Heart left ventricle (tissue), 16 donors: ENCODE measurements at regions not wholly inside any gene's neighbourhood (a gene's known extent, or its start where the extent isn't known, plus 50 kb on each side); places are given as distances from the start of the nearest gene placed in this dataset.

Experiments used
- ATAC-seq, 4 donors: fragments of 200-7000 bp; cut with Tn5 transposase; one replicate each; pipeline ENCODE4 v1.9.1; 2020 to 2022; ENCODE audit warnings: moderate library complexity in 4 of 4, mild to moderate bottlenecking in 3 of 4, moderate number of reproducible peaks in 1 of 4
- DNase-seq, 5 donors: peaks; one replicate each; pipeline ENCODE4 v3.0.0-alpha.2; 2020
- H3K27ac ChIP-seq, 12 donors: fragments of 200-600 bp; sonication (generic) in 4 of 12; one replicate each; pipeline versions ENCODE4 v1.5.0 to v1.8.0; 2016 to 2022; ENCODE audit warnings: mild to moderate bottlenecking in 2 of 12
- H3K27me3 ChIP-seq, 9 donors: fragments of 200-600 bp; sonication (generic) in 2 of 9; one replicate each; pipeline versions ENCODE4 v1.5.1 to v1.8.0; 2016 to 2022; ENCODE audit warnings: mild to moderate bottlenecking in 3 of 9
- H3K36me3 ChIP-seq, 9 donors: fragments of 200-600 bp; sonication (generic) in 2 of 9; one replicate each; pipeline versions ENCODE4 v1.5.0 to v1.8.0; 2018 to 2022; ENCODE audit warnings: mild to moderate bottlenecking in 2 of 9
- H3K4me1 ChIP-seq, 12 donors: fragments of 200-600 bp; sonication (generic) in 4 of 12; one replicate each; pipeline versions ENCODE4 v1.5.0 to v1.8.0; 2016 to 2022; ENCODE audit warnings: mild to moderate bottlenecking in 3 of 12
- H3K4me3 ChIP-seq, 12 donors: fragments of 200-600 bp; sonication (generic) in 4 of 12; one replicate each; pipeline versions ENCODE4 v1.5.0 to v1.8.0; 2017 to 2022; ENCODE audit warnings: mild to moderate bottlenecking in 9 of 12, moderate library complexity in 4 of 12
- H3K9me3 ChIP-seq, 12 donors: fragments of 200-600 bp; sonication (generic) in 4 of 12; one replicate each; pipeline versions ENCODE4 v1.5.0 to v1.8.0; 2016 to 2022; ENCODE audit warnings: mild to moderate bottlenecking in 1 of 12
- CTCF ChIP-seq, 12 donors: fragments of 200-600 bp; sonication (generic) in 4 of 12; IDR thresholded peaks; one replicate each; pipeline versions ENCODE4 v1.5.0 to v1.8.0; 2018 to 2022; ENCODE audit warnings: antibody characterized with exemption in 12 of 12, mild to moderate bottlenecking in 5 of 12
- POLR2A ChIP-seq, 2 donors: fragments of 450-650 bp; IDR thresholded peaks; one replicate each; pipeline ENCODE4 v1.6.1; 2017; ENCODE audit warnings: antibody characterized with exemption in 2 of 2, mild to moderate bottlenecking in 2 of 2, moderate library complexity in 2 of 2
- WGBS, 4 donors: extraction: QIAGEN DNeasy Blood & Tissue Kit in 2 of 4; methylation state at CpG; one replicate each; pipeline versions ENCODE4 v1.1.5 to v1.1.7; 2013 to 2018; 5-methylcytosine and 5-hydroxymethylcytosine counted together
- intact Hi-C, 10 donors: fragments of 100-400 bp; cut with DNase I; formaldehyde crosslinking; loops; one replicate each; pipeline versions ENCODE4 v1.11.1 to v1.14.2; 2022
- donor health status: ischemic (EF 13 %, LVEDD 7.1; RV severe dilation, severe dysfunction).
- donor health status: healthy with polysubstance abuse.
- donor health status: DM: no; HTN: yes; CAD: no.
- donor health status: DM: no; HTN: no; CAD: no.
- donor health status: ischemic (EF 25% LVEDD 6.9; RV normal size, moderate dysfunction).
- donor health status: ischemic (EF 25% LVEDD 5.7; RV mildly dilated, moderate dysfunction).
- donor health status: healthy.
- donor health status: DM: yes; HTN: yes; CAD: no.
- donor health status: ischemic (EF 35%, LVEDD 5.7; RV mildly dilated, moderate dysfunction).
- donor health status: nonischemic (EF 11% LVEDD 7.7; RV severe dilation, severe dysfunction).
- donor health status: DM: yes; HTN: yes; CAD: no.
- donor health status: PGD.
- donor health status: ischemic (EF 29% LVEDD 5.4; RV normal size, mild dysfunction).
- donor health status: nonischemic (EF 23%, LVEDD 6.1; RV moderate dilation, normal function).

GRCh38 chr1:238487931-238488330 lies 597.2 kb upstream of the ZP4 start:
- no peak for TF ChIP-seq CTCF (IDR thresholded peaks at IDR 0.05)
- TF ChIP-seq POLR2A (IDR thresholded peaks at IDR 0.05): no peak
- Histone ChIP-seq H3K36me3 (no peaks in the 10 kb centered on the region), H3K4me1 (no peaks in the 10 kb centered on the region), H3K4me3 (no peak overlapping the region), H3K27me3 (no peaks in the 10 kb centered on the region), H3K9me3 (no peaks in the 10 kb centered on the region), H3K27ac (no peak overlapping the region)
- DNase-seq: no peak
- intact Hi-C loops: no loop called here
- 75 to 87% (median 82%) methylated on average over 1 of the region's 1 CpG for whole genome bisulfite sequencing, 4 donors
- no peak for ATAC-seq

- 67 to 77% (median 71%) methylated on average over 5 of the region's 5 CpGs for WGBS, 4 donors
- no peaks in the 10 kb centered on the region for H3K36me3 ChIP-seq
- no peak for TF ChIP-seq POLR2A (IDR thresholded peaks at IDR 0.05)
- TF ChIP-seq CTCF (IDR thresholded peaks at IDR 0.05): no peak
- H3K27ac ChIP-seq: peak overlapping the region in 1 of 12 donors; percentile 26
- no peaks in the 10 kb centered on the region for H3K27me3 ChIP-seq
- intact Hi-C loops: no loop called here
- H3K9me3 ChIP-seq: no peaks in the 10 kb centered on the region
- ATAC-seq (no peak), DNase-seq (no peak)
- peak overlapping the region in 1 of 12 donors; percentile 48 for H3K4me3 ChIP-seq
- no peaks in the 10 kb centered on the region for H3K4me1 ChIP-seq
Measured at GRCh38 chr1:238485912-238486209, 595.1 kb upstream of the ZP4 start.

- WGBS, 4 donors: 82 to 88% (median 85%) methylated on average over 14 of the region's 14 CpGs
- DNase-seq: no peak
- intact Hi-C loops: no loop called here
- TF ChIP-seq CTCF (IDR thresholded peaks at IDR 0.05) (no peak), POLR2A (IDR thresholded peaks at IDR 0.05) (no peak)
- Histone ChIP-seq H3K36me3 (no peaks in the 10 kb centered on the region), H3K27ac (peak overlapping the region in 1 of 12 donors; percentile 26), H3K4me1 (no peaks in the 10 kb centered on the region), H3K4me3 (peak overlapping the region in 1 of 12 donors; percentile 48), H3K9me3 (no peaks in the 10 kb centered on the region), H3K27me3 (no peaks in the 10 kb centered on the region)
- no peak for ATAC-seq
Measured at GRCh38 chr1:238485057-238485911, 594.6 kb upstream of the ZP4 start.

GRCh38 chr1:238484121-238484520 lies 593.4 kb upstream of the ZP4 start:
- 75 to 80% (median 76%) methylated on average over 4 of the region's 4 CpGs for WGBS, 4 donors
- H3K4me3 ChIP-seq: no peak overlapping the region
- no peaks in the 10 kb centered on the region for H3K36me3 ChIP-seq
- H3K9me3 ChIP-seq: no peaks in the 10 kb centered on the region
- DNase-seq: no peak
- H3K27me3 ChIP-seq: no peaks in the 10 kb centered on the region
- intact Hi-C loops: no loop called here
- no peaks in the 10 kb centered on the region for H3K4me1 ChIP-seq
- no peak overlapping the region for H3K27ac ChIP-seq
- TF ChIP-seq CTCF (IDR thresholded peaks at IDR 0.05) (no peak), POLR2A (IDR thresholded peaks at IDR 0.05) (no peak)
- ATAC-seq: no peak
